HG02678 (cell line): ENCODE measurements at regions not wholly inside any gene's neighbourhood (a gene's known extent, or its start where the extent isn't known, plus 50 kb on each side); places are given as distances from the start of the nearest gene placed in this dataset.
"Not testable (repeated sequence)": the region's sequence is repeated elsewhere in the genome, so short reads cannot be mapped to it uniquely, and the experiment has no call there.

Experiments used
- ATAC-seq: cut with Tn5 transposase; IDR thresholded peaks from one replicate; pipeline ENCODE4 v1.9.1; 2021; ENCODE audit warnings: mild to moderate bottlenecking, moderate library complexity; ENCODE audit not compliant: unreplicated experiment

GRCh38 chr2:125581557-125581956 lies 1074.4 kb upstream of the GYPC start:
- no peak for ATAC-seq

- no peak for ATAC-seq
Measured at GRCh38 chr2:125582516-125582915, 1073.4 kb upstream of the GYPC start.

GRCh38 chr2:125584732-125585131 lies 1071.2 kb upstream of the GYPC start:
- ATAC-seq: no peak

- no peak for ATAC-seq
Measured at GRCh38 chr2:125588780-125589179, 1067.2 kb upstream of the GYPC start.

- ATAC-seq: no peak
Measured at GRCh38 chr2:125591954-125592353, 1064.0 kb upstream of the GYPC start.

- ATAC-seq: no peak
Measured at GRCh38 chr2:125593036-125593435, 1062.9 kb upstream of the GYPC start.

GRCh38 chr2:125596612-125597011 lies 1059.3 kb upstream of the GYPC start:
- ATAC-seq: no peak

GRCh38 chr2:125615438-125615837 lies 1040.5 kb upstream of the GYPC start:
- ATAC-seq: no peak

- ATAC-seq: no peak
Measured at GRCh38 chr2:125630377-125630776, 1025.6 kb upstream of the GYPC start.

GRCh38 chr2:125634662-125635061 lies 1021.3 kb upstream of the GYPC start:
- ATAC-seq: no peak

- no peak for ATAC-seq
Measured at GRCh38 chr2:125638345-125638744, 1017.6 kb upstream of the GYPC start.

- no peak for ATAC-seq
Measured at GRCh38 chr2:125642032-125642431, 1013.9 kb upstream of the GYPC start.

- no peak for ATAC-seq
Measured at GRCh38 chr2:125643128-125643527, 1012.8 kb upstream of the GYPC start.

GRCh38 chr2:125643585-125643984 lies 1012.4 kb upstream of the GYPC start:
- no peak for ATAC-seq

- ATAC-seq: no peak
Measured at GRCh38 chr2:125644257-125644656, 1011.7 kb upstream of the GYPC start.

- ATAC-seq: no peak
Measured at GRCh38 chr2:125652280-125652679, 1003.7 kb upstream of the GYPC start.

- no peak for ATAC-seq
Measured at GRCh38 chr2:125654226-125654625, 1001.7 kb upstream of the GYPC start.

- no peak for ATAC-seq
Measured at GRCh38 chr2:125656190-125656589, 999.8 kb upstream of the GYPC start.

- no peak for ATAC-seq
Measured at GRCh38 chr2:125658583-125658982, 997.4 kb upstream of the GYPC start.

- ATAC-seq: not testable (repeated sequence)
Measured at GRCh38 chr2:125660369-125660768, 995.6 kb upstream of the GYPC start.

GRCh38 chr2:125667630-125668029 lies 988.3 kb upstream of the GYPC start:
- ATAC-seq: no peak

- no peak for ATAC-seq
Measured at GRCh38 chr2:125679903-125680302, 976.1 kb upstream of the GYPC start.

- no peak for ATAC-seq
Measured at GRCh38 chr2:125680809-125681208, 975.1 kb upstream of the GYPC start.

GRCh38 chr2:125681576-125681975 lies 974.4 kb upstream of the GYPC start:
- ATAC-seq: no peak
